Activated T-helper 1 cell treated with anti-CD3 and anti-CD28 coated beads, Interleukin-12 subunit alpha, Interleukin-12 subunit beta, Interleukin-2, Interleukin-4 antibody, amounts not matched to agents 30 ng/mL and 10 ng/mL and 1 ng/mL, durations not matched to agents 14 hours and 24 hours and 36 hours (primary cell): ENCODE measurements at regions not wholly inside any gene's neighbourhood (a gene's known extent, or its start where the extent isn't known, plus 50 kb on each side); places are given as distances from the start of the nearest gene placed in this dataset.

Source experiments
- DNase-seq: peaks from one replicate; pipeline ENCODE4 v3.0.0; 2021; ENCODE audit warnings: low spot score
- H3K27ac Mint-ChIP-seq: one replicate; pipeline ENCODE4 v1.8.0; 2021; ENCODE audit warnings: mild to moderate bottlenecking, mixed read lengths
- H3K27me3 Mint-ChIP-seq: one replicate; pipeline ENCODE4 v1.8.0; 2022; ENCODE audit warnings: mild to moderate bottlenecking, moderate library complexity, mixed read lengths; ENCODE audit not compliant: insufficient read depth
- H3K36me3 Mint-ChIP-seq: one replicate; pipeline ENCODE4 v1.8.0; 2021; ENCODE audit warnings: low read depth, mixed read lengths
- H3K4me1 Mint-ChIP-seq: one replicate; pipeline ENCODE4 v1.8.0; 2021; ENCODE audit warnings: low read depth, mixed read lengths
- H3K4me3 Mint-ChIP-seq: one replicate; pipeline ENCODE4 v1.8.0; 2021; ENCODE audit warnings: mild to moderate bottlenecking, moderate library complexity, mixed read lengths
- H3K9me3 Mint-ChIP-seq: one replicate; pipeline ENCODE4 v1.8.0; 2021; ENCODE audit warnings: mixed read lengths
- intact Hi-C: fragments of 100-400 bp; cut with micrococcal nuclease; formaldehyde crosslinking; loops from one replicate; pipeline ENCODE4 v1.15.1; 2024

- Mint-ChIP-seq H3K9me3 (no peaks in the 10 kb centered on the region), H3K4me1 (no peaks in the 10 kb centered on the region), H3K36me3 (no peaks in the 10 kb centered on the region), H3K27ac (no peak overlapping the region), H3K27me3 (peaks cover 3% of the 10 kb centered on the region), H3K4me3 (no peak overlapping the region)
- DNase-seq = no peak
- intact Hi-C loops = no loop called here
Measured at GRCh38 chr17:68718926-68719325, 117.8 kb upstream of the FAM20A start.

- no peak overlapping the region for H3K27ac Mint-ChIP-seq
- intact Hi-C loops = no loop called here
- no peak for DNase-seq
- H3K9me3 Mint-ChIP-seq = no peaks in the 10 kb centered on the region
- no peaks in the 10 kb centered on the region for H3K4me1 Mint-ChIP-seq
- no peaks in the 10 kb centered on the region for H3K36me3 Mint-ChIP-seq
- H3K27me3 Mint-ChIP-seq = peaks cover 3% of the 10 kb centered on the region
- H3K4me3 Mint-ChIP-seq = no peak overlapping the region
Measured at GRCh38 chr17:68718465-68718864, 117.3 kb upstream of the FAM20A start.

GRCh38 chr17:68714676-68715075, 113.5 kb upstream of the FAM20A start:
- no peaks in the 10 kb centered on the region for H3K9me3 Mint-ChIP-seq
- DNase-seq = no peak
- no peaks in the 10 kb centered on the region for H3K36me3 Mint-ChIP-seq
- no peaks in the 10 kb centered on the region for H3K4me1 Mint-ChIP-seq
- intact Hi-C loops = no loop called here
- H3K27me3 Mint-ChIP-seq = peaks cover 4% of the 10 kb centered on the region
- H3K4me3 Mint-ChIP-seq = no peak overlapping the region
- H3K27ac Mint-ChIP-seq = no peak overlapping the region

- Mint-ChIP-seq H3K4me1 (no peaks in the 10 kb centered on the region), H3K36me3 (no peaks in the 10 kb centered on the region), H3K27me3 (peaks cover 4% of the 10 kb centered on the region), H3K27ac (no peak overlapping the region), H3K9me3 (no peaks in the 10 kb centered on the region), H3K4me3 (no peak overlapping the region)
- no peak for DNase-seq
- intact Hi-C loops = no loop called here
Measured at GRCh38 chr17:68711858-68712257, 110.7 kb upstream of the FAM20A start.

GRCh38 chr17:68710976-68711375, 109.8 kb upstream of the FAM20A start:
- DNase-seq = no peak
- Mint-ChIP-seq H3K36me3 (no peaks in the 10 kb centered on the region), H3K4me1 (no peaks in the 10 kb centered on the region), H3K27ac (no peak overlapping the region), H3K4me3 (no peak overlapping the region), H3K27me3 (peaks cover 4% of the 10 kb centered on the region), H3K9me3 (no peaks in the 10 kb centered on the region)
- intact Hi-C loops = no loop called here

DNA sequence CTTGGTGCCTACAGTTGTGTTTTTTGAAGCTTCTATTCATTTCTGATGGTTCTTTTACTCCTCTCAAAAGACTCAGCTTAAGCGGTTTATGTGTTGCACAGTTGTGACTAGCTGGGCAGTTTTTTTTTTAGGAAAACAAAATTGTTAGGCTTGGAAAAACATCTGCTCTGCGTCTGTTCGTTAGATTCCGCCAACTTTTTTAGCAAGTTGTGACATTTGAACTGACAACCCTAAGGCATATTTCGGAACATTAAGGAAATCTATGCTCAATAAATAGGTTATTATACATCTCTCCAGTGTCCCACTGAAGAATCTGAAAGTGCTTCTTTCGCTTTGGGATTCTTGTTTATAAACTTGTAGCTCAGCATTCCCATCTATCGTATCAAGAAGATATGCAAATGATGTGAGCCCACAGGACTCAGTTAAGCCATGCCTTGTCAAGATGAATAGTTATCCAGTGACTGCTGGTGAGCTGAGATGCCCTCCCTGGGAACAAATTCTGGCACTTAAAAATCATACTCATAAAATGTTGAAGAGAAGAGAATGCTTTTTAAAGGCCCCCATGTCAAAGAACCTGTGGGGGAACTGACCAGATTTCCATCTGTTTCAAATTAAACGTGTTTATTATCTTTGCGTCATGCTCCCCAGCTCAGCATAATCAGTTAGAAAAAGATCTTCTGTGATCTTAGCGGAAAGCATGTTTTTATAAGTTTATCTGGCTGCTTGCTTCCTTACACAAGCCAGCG, 109.0 kb upstream of the FAM20A start:
- DNase-seq = no peak
- Mint-ChIP-seq H3K4me1 (no peaks in the 10 kb centered on the region), H3K9me3 (no peaks in the 10 kb centered on the region), H3K36me3 (no peaks in the 10 kb centered on the region), H3K4me3 (no peak overlapping the region), H3K27ac (no peak overlapping the region), H3K27me3 (peaks cover 4% of the 10 kb centered on the region)
- intact Hi-C loops = no loop called here

DNA sequence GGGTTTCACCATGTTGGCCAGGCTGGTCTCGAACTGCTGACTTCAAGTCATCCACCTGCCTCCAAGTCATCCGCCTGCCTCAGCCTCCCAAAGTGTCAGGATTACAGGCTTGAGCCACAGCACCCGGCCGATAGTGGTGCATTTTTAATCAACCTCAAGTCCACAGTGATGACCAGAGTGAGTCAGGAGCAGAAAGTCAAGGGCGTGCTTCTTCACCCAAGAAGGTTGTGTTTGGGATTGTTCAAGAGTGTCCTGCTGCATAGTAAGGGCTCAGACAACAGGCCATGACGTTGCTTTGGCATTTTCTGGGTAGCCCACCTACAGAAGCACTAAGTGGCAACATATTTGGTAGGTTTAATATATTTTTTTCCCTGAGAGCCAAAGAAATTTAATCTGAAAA, 108.3 kb upstream of the FAM20A start:
- Mint-ChIP-seq H3K27me3 (peaks cover 4% of the 10 kb centered on the region), H3K36me3 (no peaks in the 10 kb centered on the region), H3K4me3 (no peak overlapping the region), H3K9me3 (no peaks in the 10 kb centered on the region), H3K27ac (no peak overlapping the region), H3K4me1 (no peaks in the 10 kb centered on the region)
- intact Hi-C loops = no loop called here
- DNase-seq = no peak

GRCh38 chr17:68707031-68707430, 105.9 kb upstream of the FAM20A start:
- DNase-seq = no peak
- no peaks in the 10 kb centered on the region for H3K9me3 Mint-ChIP-seq
- H3K4me1 Mint-ChIP-seq = no peaks in the 10 kb centered on the region
- H3K27me3 Mint-ChIP-seq = peaks cover 4% of the 10 kb centered on the region
- intact Hi-C loops = no loop called here
- no peak overlapping the region for H3K27ac Mint-ChIP-seq
- no peaks in the 10 kb centered on the region for H3K36me3 Mint-ChIP-seq
- H3K4me3 Mint-ChIP-seq = no peak overlapping the region

GRCh38 chr17:68706356-68706920, 105.3 kb upstream of the FAM20A start:
- intact Hi-C loops = no loop called here
- Mint-ChIP-seq H3K27me3 (peaks cover 4% of the 10 kb centered on the region), H3K4me1 (no peaks in the 10 kb centered on the region), H3K9me3 (no peaks in the 10 kb centered on the region), H3K36me3 (no peaks in the 10 kb centered on the region), H3K4me3 (no peak overlapping the region), H3K27ac (no peak overlapping the region)
- DNase-seq = no peak

DNA sequence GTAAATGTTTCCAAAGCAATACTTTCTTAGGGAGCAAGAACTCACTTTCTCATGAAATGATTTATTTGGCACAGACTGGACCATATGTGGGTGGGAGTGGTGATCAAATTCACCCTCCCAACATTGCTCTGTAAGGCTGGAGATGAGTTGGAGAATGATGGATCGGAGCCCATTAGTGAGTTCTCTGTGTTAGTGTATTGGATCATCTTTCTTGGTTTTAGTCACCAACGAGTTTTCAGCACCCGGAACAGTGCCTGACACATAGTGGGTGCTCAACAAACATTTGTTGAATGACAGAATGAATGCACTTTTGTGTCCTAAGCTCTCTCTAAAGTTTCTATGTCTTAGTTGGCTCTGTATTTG, 104.5 kb upstream of the FAM20A start:
- Mint-ChIP-seq H3K9me3 (no peaks in the 10 kb centered on the region), H3K27ac (no peak overlapping the region), H3K4me1 (no peaks in the 10 kb centered on the region), H3K4me3 (no peak overlapping the region), H3K36me3 (no peaks in the 10 kb centered on the region), H3K27me3 (peaks cover 2% of the 10 kb centered on the region)
- DNase-seq = no peak
- intact Hi-C loops = no loop called here

DNA sequence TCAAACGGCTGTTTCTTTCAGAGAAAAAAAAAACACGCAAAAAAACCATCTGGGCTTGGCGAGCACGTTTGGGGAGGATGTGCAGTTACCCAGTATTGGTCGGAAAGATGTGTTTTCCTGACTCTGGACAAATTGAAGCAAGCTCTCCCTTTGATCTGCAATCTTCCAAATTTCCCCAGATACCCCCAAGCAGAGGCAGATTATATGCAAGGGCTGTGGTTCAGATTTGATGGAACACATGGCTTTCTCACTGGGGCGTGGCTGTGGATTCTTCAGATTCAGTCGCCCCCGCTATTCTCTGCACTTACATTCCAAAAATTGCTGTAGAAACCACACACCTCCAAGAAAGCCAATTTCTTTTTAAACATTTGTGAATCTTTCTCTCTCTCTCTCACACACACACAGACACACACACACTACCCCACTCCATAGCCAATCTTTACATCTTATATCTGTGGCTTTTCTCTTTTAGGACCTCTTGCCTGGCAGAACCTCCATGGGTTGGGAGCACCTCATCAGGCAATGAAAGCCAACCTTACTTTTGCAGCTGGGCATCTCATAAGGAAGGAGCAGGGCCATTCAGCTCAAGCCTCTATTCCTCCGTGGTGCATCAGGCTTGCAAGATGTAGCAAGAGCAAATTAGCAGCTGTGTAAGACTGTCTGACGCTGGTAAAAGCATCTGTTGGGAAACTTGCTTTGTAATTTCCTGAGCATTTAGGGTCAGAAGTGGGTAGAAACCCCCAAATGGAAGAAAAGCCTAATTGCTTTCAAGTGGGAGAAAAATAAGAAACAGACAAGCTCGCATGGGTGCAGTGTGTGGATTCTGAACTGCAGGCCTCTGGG, 103.9 kb upstream of the FAM20A start:
- Mint-ChIP-seq H3K27ac (no peak overlapping the region), H3K4me1 (no peaks in the 10 kb centered on the region), H3K4me3 (no peak overlapping the region), H3K27me3 (peaks cover 2% of the 10 kb centered on the region), H3K36me3 (no peaks in the 10 kb centered on the region), H3K9me3 (no peaks in the 10 kb centered on the region)
- no peak for DNase-seq
- intact Hi-C loops = no loop called here

DNA sequence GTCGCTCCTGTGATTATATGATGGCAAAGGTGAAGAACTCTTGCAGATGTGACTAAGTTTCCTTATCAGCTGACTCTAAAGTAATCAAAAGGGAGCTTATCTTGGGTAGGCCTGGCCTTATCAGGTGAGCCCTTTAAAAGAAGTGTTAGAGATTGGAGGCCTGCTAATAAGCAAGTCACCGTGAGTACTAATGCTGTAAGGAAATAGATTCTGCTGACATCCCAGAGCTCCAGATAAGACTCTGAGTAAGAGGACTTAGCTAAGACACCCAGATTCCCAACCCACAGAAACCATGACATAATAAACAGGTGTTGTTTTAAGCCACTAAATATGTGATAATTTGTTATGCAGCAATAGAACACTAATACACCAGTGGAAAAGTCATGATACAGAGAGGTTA, 99.9 kb upstream of the FAM20A start:
- Mint-ChIP-seq H3K36me3 (no peaks in the 10 kb centered on the region), H3K27me3 (peaks cover 2% of the 10 kb centered on the region), H3K27ac (no peak overlapping the region), H3K9me3 (no peaks in the 10 kb centered on the region), H3K4me1 (no peaks in the 10 kb centered on the region), H3K4me3 (no peak overlapping the region)
- DNase-seq = no peak
- intact Hi-C loops = no loop called here

DNA sequence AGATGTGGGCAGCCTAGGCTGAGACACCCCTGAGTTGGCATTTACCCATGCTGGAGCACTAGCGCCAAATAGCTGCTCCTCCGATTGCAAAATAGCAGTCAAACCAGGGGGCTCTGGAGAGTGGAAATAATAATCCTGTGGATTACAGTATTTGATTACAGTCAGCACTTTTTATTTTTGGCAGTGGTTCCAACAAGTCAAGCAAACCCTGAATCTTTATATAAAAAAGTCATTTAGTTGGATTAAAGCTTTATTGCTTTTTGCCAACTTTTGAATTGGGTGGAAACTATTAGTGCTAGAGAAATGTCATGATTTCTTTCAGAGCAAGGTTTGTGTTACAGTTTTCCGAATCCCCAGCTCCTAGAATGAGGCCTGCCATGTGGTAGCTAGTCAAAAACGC, 99.3 kb upstream of the FAM20A start:
- Mint-ChIP-seq H3K4me1 (no peaks in the 10 kb centered on the region), H3K4me3 (no peak overlapping the region), H3K27me3 (peaks cover 2% of the 10 kb centered on the region), H3K9me3 (no peaks in the 10 kb centered on the region), H3K36me3 (no peaks in the 10 kb centered on the region), H3K27ac (no peak overlapping the region)
- DNase-seq = no peak
- intact Hi-C loops = no loop called here
